ENCODE measurements at regions not wholly inside any gene's neighbourhood (a gene's known extent, or its start where the extent isn't known, plus 50 kb on each side); places are given as distances from the start of the nearest gene placed in this dataset.

DNA sequence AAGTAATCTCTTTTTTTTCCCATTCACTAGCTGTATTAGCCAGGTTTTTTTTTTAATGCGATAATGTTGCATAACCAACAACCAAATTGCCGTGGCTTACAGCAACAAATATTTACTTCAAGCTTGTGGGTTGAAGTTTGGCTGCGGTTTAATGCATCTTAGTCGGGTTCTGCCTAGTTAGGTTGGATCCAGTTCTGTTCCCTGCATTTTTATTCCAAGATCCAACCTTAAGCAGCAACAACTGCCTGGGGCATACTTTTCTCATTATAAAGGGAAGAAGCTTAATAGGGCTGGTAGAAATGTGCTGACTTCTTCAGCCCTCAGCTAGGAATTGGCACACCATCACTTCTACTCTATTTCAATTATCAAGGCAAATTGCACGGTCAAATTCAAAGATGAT is 1115.5 kb upstream of the AUTS2 start:
- no peak for DNase-seq (ENCODE audit: low read depth)

DNA sequence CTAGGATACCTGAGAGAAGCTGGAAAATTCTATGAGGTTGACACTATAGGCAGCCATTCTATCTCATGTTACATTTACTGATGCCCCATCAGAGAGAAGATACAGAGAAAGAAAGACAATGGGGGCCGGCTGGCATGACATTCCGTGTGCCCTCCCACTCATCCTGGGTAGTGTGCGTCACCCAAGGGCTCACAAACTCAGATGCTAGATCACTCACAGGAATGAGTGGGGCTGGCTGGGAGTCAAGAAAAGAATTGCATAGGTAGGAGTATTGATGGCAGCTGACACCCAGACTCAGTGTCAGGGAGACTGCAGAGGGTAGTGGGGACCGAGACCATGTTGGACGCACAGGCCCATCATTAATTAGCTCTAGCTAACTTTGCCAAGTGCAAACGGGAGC is 1113.5 kb upstream of the AUTS2 start:
- DNase-seq (ENCODE audit: low read depth), result no peak

DNA sequence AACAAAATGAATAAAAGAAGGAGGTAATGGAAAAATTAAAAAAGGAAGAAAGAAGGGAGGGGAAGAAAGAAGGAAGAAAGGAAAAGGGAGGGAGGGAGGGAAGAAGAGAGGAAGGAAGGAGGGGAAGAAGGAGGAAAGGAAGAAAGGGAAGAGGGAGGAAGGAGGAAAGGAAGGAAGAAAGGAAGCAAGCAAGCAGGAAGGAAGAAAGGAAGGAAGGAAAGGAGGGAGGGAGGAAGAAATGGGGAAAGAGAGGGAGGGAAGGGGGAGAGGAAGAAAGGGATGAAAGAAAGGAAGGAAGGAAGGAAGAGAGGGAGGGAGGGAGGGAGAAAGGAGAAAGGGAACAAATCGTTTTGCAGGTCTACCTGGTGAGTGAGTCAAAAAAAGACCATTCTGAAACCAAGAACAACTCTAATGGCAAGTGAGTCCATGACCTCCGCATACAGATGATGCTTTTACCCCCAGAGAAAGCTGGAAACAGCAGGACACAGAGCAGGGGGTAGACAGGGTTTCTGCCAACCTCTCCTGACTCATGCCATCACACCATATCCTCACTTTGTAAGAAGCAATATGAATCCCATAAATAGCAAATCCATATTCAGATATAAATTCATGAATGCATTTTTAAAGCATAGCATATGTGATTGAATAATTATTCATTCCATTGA is 1112.9 kb upstream of the AUTS2 start:
- no peak for DNase-seq (ENCODE audit: low read depth)

DNA sequence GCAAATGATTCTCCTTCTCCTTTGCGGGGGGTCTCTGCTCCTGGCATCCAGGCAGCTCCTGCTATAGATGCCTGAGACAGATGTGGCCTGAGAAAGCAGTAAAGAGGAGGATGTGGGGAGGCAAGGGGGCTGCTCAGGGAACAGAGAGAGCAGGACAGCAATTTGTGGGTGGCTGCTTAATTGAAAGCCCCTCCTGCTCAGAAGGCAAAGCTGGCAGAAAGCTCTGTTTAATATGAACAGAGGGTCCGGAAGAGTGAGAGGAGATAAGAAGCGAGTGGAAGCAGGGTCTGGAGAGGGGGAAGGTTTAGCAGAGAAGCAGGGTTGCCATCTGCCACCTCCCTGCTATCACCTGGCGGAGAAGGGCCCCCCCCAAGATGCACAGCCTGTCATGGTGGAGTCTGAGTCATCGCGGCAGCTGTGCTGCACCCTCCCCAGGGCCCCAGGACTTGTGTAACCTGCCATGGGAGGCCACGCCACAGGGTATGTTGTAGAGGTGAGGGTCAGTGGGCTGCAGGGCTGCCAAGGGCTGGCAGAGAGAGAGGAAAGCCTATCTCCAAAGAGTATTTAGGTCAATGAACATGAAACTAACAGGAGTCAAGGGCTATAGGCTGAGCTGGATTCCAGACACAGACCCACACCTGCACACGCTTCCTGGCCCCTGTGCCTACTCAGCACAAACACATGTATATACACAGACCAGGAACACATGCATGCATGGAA is 1109.8 kb upstream of the AUTS2 start:
- no peak for DNase-seq (ENCODE audit: low read depth)

DNA sequence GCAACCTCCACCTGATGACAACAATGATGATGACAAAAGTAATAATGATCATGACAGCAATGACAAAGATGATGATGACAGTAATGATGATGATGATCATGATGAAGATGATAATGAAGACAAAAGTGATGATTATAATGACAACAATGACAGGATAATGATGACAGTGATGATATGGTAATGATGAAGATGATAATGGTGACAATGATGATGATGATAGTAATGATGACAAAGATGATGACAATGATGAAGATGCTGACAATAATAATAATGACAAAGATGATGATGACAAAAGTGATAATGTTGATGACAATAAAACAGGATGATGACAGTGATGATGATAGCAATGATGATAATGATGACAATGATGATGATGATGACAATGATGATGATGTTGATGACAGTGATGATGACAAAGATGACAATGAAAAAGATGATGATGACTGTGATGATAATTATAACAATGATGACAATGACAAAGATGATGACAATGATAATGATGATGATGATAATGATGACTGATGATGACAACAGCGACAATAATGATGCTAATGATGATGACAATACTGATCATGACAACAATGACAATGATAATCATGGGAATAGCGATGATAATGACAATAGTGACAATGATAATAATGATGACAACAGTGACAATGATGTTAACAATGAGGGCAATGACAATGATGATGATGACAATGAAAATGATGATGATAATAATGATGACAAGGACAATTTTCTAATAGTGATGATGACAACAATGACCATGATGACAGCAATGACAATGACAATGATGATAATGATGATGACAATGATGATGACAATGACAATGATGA is 1106.5 kb upstream of the AUTS2 start:
- DNase-seq (ENCODE audit: low read depth), result no peak

DNA sequence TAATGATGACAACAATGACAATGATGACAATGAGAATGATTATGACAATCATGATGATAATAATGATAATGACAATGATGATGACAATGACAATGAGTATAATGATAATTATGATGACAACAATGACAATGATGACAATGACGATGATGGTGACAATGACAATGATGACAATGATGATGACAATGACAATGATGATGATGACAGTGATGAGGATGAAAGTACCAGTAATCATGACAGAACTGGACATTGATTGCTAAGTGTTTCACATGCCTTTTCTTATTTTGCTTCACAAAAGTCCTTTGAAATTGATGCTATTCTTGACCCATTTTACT is 1106.0 kb upstream of the AUTS2 start:
- DNase-seq (ENCODE audit: low read depth), result no peak

DNA sequence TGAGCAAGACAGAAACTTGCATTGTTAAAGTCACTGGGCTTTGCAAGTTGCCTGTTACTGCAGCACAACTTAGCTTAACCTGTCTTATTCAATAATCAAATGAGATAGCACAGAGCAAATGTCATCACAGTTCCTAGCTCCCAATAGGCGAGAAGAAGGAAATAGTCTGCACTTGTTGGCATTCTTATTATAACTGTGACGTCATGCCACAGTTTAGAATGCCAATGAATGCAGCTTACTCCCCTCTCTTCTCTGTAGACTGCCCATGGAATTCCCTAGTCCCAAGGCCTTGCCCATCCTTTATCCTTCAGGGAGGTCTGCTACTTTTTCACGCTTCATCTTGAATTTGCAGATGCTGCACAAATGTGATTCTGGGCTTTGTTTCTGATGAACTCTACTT is 1094.9 kb upstream of the AUTS2 start:
- DNase-seq (ENCODE audit: low read depth), result no peak

DNA sequence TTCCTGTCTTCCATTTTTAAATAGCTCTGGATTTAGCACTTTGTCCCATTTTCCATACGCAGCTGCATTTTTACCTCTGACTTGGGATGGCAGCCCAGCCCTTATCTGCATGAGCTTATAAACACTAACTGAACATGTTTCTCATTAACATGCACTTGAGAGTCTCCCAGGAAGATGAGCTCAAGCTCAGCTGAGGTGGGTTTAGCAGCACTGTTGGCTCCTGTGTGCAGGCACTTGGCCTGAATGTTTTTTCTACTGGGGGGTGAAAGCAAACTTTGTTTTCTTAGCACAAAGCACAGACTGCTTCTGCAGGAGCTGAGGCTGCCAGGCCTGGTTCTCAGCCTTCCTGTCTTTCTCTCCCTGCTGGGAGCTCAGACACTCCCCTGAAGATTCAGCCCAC is 1093.6 kb upstream of the AUTS2 start:
- DNase-seq (ENCODE audit: low read depth), result no peak

DNA sequence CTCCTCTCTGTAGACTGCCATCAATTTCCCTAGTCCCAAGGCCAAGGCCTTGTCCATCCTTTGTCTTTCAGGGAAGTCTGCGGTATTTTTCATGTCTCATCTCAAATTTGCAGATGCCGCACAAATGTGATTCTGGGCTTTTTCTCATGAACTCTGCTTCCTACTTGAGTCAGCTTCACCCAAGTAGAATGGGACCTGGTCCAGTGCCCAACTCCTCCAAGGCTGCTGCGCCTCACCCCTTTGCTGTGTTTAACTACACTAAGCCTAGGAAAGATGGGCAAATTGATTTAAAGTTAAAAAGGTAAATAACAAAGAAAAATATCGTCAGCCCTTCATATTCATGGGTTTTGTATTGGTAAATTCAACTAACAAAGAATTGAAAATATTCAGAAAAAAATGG is 1092.6 kb upstream of the AUTS2 start:
- DNase-seq (ENCODE audit: low read depth), result no peak

DNA sequence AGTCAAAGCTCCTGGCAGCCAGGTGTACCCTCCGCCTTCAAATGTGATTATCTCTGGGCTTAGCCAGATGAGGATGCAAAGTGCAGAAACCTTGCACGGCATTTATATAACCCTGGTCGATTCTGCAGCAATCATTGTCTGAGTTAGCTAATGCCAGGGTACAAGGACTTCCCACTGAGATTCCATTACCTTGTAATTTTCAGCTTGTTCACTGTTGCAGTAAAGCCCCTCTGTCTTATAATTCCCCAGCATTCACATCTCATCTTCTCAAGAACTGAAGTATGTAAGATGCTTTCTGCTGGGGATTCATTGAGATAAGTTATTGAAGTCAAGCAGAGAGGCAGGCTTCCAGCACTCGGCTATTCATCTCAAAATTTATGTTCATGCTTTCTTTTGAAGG is 1090.6 kb upstream of the AUTS2 start:
- no peak for DNase-seq (ENCODE audit: low read depth)

DNA sequence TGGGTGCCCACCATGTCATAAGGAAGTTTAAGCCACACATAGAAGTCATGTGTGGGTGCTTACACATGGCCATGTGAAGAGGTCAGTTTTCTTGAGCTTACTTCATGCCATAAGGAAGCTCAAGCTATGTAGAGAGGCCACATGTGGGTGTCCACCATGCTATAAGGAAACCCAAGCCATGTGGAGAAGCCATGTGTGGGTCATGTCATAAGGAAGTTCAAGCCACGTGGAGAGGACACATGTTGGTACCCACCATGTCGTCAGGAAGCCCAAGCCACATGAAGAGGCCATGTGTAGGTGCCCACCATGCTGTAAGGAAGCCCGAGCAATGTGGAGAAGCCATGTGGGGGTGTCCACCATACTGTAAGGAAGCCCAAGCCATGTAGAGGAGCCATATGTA is 1089.2 kb upstream of the AUTS2 start:
- DNase-seq (ENCODE audit: low read depth), result no peak

DNA sequence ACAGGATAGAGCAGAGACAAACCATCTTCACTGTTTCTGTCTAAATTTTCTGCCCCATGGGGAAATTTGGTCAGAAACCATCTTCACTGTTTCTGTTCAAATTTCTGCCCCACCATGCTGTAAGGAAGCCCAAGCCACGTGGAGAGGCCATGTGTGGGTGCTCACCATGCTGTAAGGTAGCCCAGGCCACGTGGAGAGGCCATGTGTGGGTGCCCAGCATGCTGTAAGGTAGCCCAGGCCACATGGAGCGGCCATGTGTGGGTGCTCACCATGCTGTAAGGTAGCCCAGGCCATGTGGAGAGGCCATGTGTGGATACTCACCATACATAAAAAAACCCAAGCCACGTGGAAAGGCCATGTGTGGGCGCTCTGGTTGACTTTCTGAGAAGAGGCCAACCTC is 1088.7 kb upstream of the AUTS2 start:
- no peak for DNase-seq (ENCODE audit: low read depth)

DNA sequence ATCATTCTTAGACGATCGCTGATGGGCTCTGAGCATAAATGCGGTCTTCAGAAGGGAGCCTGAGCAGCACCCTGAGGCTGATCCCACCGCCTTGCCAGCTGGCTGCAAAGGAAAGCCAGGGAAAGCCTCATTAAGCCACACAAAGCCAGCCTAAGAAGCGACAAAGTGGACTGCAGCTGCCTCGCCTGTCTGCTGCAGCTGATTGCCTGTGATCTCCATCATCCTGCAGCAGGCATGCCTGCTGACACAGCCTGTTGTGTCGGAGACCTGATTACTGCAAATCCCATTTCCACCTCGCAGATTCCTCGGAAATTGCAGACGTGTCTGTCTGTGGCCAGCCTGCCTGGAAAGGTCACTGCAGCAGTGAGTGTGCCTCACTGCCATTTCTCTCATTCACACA is 1087.0 kb upstream of the AUTS2 start:
- DNase-seq (ENCODE audit: low read depth), result peak; percentile 26

DNA sequence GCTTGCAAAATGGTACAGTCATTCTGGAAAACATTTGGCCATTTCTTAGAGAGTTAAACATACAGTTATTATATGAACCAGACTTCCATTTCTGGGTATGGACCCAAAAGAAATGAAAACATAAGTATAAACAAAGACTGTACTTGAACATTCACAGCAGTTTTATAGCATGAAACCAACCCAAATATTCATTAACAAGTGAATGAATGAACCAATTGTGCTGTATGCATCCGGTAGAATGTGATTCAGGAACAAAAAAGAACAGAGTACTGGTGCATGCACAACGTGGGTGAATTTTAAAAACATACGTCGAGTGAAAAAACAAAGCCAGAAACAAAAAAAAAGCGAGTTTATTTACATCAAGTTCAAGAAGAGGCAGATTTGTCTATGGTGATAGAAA is 1085.8 kb upstream of the AUTS2 start:
- no peak for DNase-seq (ENCODE audit: low read depth)

DNA sequence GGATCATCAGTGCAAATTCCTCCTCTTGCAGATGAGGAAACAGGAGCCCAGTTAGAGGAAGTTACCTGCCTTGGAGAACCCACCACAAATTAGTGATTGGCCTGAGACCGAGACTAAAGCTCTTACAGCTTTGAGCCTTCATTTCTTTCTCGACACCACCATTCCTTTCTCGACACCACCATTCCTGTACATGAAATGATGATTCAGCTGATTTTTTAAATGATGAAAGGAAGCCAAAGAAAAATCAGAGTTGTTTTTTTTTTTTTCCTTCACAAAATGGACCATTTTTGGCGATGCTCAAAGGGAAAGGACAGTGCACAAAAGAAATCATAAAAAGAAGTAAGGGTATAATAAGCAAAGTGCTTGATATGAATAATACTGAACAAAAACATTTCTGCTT is 1080.2 kb upstream of the AUTS2 start:
- DNase-seq (ENCODE audit: low read depth), result no peak

DNA sequence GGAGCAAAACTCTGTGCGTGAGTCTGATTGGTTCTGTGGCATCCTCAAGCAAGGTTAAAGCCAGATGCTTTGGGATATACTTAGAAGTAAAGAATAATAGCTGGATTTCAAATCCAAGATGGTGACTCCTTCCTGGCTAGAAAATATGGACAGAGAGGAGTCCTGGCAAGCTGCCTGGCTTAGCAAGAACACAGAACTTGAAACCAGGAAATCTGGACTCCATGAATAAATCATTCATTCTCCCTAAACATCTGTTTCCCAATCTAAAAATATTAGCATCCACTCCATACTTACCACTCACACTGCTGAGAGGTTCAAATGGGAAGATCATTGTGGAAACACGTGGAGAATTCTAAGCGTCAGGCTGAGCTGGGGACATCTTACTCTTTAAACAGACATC is 1074.1 kb upstream of the AUTS2 start:
- no peak for DNase-seq (ENCODE audit: low read depth)

DNA sequence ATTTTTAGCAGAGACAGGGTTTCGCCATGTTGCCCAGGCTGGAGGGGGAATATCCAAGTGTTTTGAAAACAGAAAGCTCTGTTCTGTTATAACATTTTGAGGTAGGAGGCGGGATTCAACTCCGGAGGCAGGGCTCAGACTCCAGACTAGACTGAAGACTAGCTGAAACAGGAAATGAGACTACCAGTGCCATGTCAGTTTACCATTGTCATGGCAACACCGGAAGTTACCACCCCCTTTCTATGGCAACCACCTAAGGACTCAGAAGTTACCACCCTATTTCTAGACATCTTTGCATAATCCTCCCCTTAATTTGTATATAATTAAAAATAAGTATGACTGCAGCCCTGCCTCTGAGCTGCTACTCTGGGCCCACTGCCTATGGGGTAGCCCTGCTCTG is 1069.1 kb upstream of the AUTS2 start:
- DNase-seq (ENCODE audit: low read depth), result peak; percentile 8

DNA sequence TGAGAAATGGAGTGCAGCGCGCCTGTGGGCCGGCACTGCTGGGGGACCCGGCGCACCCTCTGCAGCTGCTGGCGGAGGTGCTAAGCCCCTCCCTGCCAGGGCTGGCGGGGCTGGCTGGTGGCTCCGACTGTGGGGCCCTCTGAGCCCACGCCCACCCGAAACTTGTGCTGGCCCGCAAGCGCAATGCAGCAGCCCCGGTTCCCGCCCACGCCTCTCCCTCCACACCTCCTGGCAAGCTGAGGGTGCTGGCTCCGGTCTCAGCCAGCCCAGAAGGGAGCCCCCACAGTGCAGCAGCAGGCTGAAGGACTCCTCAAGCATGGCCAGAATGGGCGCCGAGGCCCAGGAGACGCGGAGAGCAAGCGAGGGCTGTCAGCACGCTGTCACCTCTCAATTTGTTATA is 1063.0 kb upstream of the AUTS2 start:
- no peak for DNase-seq (ENCODE audit: low read depth)

DNA sequence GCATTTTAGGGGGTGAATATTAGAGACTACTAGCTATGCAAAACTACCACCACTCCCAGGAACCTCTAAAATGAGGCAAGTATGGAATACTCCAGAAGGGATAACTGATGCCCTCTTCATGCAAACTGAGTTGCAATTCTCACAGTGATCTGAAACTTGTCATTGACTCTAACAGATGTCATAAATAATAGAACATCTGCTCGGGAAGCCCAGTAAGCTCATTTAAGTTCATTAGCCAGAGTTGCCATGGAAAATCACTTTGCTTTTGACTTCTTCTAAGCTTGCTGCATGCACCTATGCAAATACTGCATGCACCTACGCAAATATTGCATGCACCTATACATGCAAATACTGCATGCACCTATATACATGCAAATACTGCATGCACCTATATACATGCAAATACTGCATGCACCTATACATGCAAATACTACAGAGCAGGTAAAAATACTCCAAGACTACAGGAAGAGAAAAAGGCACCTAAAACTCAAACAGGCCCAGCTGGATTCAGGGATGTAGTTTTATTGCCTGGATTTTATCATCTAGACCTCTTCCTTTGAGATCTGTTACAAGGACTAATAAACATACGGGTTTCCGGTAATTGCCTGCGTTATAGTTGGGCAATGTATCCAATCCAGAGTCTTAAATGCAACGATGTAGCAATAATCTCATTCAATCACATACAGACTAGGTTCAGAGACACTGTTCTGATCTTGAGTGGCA is 1061.1 kb upstream of the AUTS2 start:
- peak; percentile 10 for DNase-seq (ENCODE audit: low read depth)

DNA sequence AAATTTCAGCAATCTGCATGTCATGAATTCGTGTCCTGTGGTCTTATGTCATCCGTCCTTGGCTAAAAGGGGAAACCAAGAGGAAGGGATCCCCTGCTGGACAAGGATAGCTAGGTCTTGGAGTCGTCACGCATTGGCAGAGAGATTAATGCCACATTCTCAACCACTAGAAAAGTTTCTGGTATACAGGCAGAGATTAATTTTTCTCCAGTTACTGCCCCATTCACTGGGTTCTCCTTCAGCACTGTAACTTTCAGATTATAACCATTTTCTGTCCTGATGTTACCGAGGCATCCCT is 1060.6 kb upstream of the AUTS2 start:
- DNase-seq (ENCODE audit: low read depth), result no peak

DNA sequence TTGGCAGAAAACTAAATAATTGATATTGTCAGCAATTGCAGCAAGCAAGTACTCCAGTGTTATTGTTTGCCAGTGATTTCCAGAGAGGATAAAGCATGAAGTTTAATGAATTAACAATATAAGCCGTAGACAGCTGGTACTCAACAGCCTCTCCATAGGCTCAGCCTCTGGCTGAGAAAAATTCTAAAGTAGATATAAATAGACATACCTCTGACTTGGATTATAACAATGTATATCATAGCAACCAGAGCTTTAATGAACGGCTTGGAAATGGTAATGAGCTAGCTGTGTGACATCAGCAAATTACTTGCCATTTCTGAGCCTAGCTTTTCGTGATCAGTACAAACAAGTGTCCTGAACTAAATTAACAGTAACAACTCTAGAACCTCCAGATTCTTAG is 1055.4 kb upstream of the AUTS2 start:
- DNase-seq (ENCODE audit: low read depth), result no peak

DNA sequence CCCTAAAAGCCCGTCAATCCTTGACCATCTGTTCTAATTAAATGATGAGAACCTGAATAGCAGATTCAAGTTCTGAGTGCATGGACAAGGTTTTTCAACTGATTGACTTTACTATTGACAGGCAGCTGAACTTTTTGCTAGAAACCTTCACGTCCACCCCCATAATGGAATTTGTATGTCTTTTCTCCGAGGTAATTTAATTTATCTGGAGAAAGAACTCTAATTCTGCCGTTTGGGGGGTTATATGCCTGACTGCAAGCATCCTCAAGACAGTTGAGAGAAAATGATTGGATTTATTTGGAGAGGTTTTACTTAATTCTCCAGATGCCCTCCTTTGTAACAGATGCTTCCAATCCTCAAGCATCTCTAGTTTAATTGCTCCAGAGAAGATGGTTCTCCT is 1053.4 kb upstream of the AUTS2 start:
- DNase-seq (ENCODE audit: low read depth), result no peak

DNA sequence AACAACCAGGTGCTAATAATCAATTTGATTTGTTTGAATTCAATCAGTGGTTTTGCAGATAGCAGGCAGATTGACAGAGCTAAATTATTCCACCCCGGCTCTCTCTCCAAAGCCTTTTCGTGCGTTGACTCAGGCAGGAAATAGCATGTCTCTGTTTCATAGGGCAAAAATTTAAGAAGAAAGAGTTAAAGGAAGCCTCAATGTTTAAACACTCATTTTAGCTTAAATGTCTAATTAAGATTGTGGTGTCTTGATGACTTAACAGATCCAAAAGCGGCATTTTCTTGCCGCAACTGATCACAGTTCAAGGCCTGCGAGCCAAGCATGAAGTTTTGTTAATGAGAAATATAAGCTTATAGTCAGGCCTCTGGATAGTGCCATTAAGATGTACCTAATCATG is 1051.1 kb upstream of the AUTS2 start:
- peak; percentile 68 for DNase-seq (ENCODE audit: low read depth)

Measured in EH (cell line).